ENCODE measurements at regions not wholly inside any gene's neighbourhood (a gene's known extent, or its start where the extent isn't known, plus 50 kb on each side); places are given as distances from the start of the nearest gene placed in this dataset.

DNA sequence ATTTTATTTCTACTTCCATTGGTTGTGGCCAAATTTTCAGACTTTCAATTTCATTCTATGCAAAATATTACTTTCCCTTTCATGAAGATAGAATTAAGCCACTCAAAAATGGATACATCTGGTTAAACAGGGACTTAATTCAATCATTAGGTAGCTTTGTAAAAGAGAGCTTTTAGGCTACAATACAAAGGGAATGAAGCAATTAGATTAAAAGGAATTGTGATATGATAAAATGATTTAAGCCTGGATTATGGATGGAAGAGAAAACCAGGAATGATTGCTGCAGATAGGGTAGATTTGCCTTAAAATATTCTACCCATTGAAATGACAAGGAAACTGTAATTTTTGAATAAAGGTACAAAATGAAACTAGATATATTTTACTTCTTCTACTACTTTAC is 134.6 kb upstream of the PDHA2 start:
- TF ChIP-seq ZNF10 (tag by site-specific recombination; IDR thresholded peaks at IDR 0.05) (no peak), ZNF114 (tag by site-specific recombination; IDR thresholded peaks at IDR 0.05) (no peak), CTCF (tag by site-specific recombination; IDR thresholded peaks at IDR 0.05) (no peak)

All from HEK293 (cell line).